ENCODE measurements at regions not wholly inside any gene's neighbourhood (a gene's known extent, or its start where the extent isn't known, plus 50 kb on each side); places are given as distances from the start of the nearest gene placed in this dataset.

DNA sequence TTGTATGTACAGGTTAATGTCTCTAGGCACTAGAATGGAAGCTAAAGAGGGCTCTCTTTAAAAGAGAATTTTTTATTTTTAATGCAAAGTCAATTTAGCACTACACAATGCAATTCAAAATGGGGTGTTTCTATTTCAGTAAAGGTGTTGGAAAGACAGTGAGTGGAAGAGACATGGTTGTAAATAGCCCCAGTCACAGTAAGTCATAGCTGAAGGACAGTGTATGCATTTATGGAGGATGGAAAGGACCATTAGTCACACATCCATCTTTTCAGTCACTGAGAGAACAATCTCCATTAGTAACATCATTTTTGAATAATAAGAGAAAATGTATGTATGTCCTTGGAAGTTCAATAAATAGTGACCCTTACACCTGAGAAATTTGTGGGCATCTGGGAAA is 148.0 kb downstream of the PDHA2 start:
- no peak for DNase-seq (ENCODE audit: low spot score)

DNA sequence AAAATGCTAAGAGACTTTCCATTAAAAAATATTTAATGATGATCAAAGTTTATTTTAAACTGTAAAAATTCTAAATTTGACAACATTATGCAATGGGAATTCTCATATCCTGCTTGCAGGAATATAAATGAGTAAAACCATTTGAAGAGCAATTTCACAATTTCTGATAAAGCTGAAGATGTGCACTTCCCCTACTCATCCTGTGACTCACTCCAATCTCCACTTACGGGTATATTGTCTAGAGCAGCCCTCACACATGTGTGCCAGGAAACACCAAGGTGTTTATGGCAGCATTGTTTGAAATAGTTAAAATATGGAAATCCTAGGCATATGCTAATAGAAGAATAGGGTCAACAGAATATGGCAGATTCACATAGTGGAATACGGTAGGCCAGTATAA is 158.4 kb downstream of the PDHA2 start:
- DNase-seq (ENCODE audit: low spot score) = no peak

DNA sequence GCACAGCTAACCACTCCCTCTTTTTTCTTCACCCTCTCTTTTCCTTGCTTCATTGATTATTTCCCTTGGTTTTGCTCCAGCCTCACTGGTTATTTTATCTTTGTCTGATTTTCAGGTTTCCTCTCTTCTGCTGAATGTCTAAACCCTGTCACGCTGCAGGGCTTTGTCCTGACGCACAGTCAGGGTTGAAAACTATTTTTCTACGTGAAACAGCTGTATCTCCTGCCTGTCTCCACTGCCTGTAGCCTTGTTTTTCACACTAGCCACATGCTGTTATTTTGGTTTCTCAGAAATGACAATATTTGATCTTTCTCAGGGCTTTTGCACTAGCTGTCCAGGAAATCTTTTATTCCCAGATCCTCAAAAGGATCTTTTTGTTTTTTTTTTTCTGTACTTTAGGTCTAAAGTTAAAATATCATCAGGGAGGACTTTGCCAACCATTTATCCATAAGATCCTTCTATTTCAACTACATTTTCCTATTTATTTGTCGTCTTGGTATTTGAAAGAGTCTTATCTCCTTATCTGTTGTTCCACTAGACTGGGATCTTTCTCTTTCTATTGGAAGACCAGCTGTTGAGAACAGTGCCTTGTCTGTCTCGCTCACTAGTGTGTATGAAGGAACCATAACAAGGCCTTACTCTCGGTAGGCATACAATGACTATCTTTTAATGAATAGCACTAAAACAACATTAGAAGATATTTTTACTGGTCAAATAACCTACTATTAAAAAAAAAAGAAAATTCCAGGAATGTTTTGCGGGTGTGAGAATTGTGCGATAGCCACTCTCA is 164.3 kb downstream of the PDHA2 start:
- peak; percentile 68 for DNase-seq (ENCODE audit: low spot score)

DNA sequence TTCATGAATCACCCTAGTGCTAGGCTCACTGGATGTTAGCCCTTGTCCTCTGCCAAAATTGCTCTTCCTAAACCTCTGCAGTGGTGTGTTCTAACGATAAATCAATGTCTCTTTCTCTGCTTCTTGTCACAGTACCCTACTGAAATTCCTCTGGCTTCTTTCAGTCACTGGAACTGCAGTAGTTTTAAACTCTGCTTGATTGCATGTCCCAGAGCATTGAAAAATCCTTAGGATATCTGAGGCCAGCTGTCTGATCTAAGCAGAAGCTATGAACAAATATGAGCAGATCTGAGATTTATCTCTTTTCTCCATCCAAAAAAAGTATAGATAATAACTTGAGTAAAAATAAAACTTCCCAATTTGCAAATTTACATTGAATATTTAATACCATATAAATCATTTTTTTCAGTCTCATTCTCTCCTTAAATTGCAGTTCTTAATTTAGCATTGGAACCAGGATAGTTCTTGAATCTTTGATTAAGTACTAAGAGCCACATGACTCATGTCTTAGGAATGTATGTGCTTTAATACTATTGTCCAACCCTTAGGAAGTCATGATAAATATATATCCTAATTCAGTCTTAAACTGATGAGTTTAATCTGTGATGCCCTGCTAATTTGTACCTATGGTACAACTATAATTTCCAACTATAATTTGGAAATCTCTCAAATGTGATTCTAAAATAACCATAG is 169.7 kb downstream of the PDHA2 start:
- no peak for DNase-seq (ENCODE audit: low spot score)

DNA sequence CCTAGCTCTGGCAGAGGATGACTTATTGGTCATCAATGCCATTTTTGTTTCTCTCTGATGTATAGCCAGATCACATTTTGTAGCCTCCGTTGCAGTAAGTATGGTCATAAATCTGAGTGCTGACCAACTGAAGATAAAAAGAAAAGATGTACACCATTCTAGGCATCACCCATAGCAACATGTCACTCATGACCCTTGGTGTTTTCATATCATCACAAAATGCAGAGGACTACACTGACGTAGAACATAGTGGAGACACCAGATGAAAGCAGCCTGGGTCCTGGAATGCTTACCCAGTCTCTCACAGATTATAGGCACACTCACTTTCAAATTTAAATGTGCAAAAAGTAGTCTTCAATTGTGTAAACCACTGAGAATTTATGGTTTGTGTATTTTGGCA is 172.8 kb downstream of the PDHA2 start:
- no peak for DNase-seq (ENCODE audit: low spot score)

DNA sequence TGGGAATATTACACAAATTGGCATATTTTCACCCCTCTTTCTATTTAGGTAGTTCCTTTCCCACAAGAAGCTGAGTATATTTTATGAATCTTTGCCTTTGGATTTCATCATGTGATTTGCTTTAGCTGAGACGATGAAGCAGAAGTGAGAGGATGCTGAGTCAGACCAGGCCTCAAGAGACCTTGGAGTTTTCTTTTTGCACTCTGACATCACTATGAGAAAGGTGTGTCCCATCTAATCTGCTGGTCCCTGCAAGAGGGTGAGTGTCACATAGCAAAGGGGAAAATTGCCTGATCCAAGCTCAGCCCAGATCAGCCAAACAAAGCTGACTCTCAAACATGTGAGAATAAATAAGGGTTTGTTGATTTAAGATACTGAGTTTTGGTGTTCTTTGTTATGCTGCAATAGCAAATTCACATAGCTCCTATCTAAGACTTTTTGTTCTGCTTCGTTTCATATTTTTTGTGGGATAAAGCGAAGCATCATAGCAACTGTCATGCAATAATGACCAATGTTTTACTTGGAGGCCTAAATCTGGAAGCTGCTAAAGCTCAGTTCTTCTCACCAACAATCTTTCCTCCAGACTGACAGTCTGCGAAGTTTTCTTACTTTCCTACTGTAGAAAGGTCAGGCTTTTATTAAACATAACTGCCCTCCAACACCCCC is 176.9 kb downstream of the PDHA2 start:
- DNase-seq (ENCODE audit: low spot score) = no peak

DNA sequence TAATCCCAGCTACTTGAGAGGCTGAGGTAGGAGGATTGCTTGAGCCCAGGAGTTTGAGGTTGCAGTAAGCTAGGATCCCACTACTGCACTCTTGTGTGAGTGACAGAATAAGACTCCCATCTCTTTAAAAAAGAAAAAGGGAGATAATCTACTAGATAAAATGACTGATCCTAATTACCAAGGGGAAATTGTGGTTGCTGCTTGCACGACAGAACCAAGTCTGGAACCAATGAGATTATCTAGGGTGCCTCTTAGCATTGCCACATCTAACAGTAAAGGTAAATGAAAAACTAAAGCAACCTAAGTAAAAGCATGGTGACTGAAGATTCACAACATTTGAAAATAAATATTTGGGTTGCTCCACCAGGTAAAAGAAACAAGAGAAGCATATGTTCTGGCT is 185.1 kb downstream of the PDHA2 start:
- DNase-seq (ENCODE audit: low spot score) = no peak

DNA sequence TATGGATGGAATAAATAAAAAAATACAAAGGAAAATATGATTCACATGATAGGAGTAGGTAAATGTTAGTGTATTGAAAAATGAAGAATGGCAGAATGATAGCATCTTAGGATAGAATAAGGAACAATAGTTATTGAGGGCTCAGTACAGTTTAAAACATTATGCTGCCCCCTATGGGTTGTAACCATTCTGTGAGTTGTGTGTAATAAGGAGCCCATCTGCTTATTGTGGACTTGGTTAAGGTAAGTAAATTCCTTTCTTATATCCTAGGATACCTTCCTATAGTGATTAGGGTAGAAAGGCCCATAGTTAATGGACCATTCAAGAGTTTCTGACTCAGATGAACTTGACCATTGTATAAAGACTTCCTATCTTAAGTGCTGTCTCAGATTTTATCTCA is 195.8 kb downstream of the PDHA2 start:
- peak; percentile 40 for DNase-seq (ENCODE audit: low spot score)

DNA sequence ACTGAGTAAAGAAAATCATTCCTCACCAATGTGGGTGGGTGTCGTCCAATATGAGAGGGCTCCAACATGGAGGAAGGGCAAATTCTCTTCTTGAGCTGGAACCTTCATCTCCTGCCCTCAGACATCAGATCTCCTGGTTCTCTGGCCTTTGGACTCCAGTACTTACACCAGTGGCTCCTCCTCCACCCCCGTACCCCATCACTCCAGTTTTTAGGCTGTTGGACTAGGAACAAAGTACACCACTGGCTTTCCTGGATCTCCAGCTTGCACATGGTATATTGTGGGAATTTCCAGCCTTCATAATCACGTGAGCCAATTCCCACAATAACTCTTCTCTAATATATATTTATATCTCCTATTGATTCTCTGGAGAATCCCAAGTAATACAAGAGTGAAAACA is 196.9 kb downstream of the PDHA2 start:
- DNase-seq (ENCODE audit: low spot score) = no peak

DNA sequence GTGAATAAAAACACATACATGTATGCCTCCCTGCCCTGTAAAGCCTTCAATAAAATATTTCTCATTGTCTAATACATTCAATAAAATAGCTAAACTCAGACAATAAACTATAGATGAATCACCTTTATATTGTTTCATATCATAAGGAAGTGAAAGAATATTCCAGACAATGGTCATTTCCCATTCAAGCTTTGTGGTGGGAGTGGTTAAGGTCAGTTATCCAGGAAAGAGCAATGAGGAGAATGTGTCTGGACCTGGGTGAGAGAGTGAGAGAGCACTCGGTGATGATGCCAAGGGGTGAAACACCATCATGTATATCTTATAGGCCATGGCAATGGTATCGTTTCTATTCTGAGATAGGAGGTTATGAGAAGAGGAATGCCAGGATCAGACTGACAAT is 197.8 kb downstream of the PDHA2 start:
- no peak for DNase-seq (ENCODE audit: low spot score)

DNA sequence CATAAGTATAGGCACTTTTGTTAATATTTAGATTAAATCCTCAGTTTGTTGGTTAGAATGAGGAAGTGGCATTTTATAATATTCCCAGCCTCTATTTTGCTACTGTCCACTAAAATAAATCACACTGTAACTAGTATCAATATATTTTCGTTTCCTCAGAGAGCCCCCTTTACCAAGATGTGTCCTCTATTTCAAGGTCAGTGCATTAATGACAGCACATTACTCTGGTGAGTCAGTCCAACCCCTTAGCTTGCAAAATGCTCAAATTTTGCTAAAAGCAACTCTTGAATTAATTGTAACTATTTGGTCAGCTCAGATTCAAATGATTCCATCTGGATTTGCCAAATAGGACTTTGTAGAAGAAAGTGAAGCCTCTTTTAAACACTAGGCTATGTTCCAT is 199.3 kb downstream of the PDHA2 start:
- DNase-seq (ENCODE audit: low spot score) = no peak

DNA sequence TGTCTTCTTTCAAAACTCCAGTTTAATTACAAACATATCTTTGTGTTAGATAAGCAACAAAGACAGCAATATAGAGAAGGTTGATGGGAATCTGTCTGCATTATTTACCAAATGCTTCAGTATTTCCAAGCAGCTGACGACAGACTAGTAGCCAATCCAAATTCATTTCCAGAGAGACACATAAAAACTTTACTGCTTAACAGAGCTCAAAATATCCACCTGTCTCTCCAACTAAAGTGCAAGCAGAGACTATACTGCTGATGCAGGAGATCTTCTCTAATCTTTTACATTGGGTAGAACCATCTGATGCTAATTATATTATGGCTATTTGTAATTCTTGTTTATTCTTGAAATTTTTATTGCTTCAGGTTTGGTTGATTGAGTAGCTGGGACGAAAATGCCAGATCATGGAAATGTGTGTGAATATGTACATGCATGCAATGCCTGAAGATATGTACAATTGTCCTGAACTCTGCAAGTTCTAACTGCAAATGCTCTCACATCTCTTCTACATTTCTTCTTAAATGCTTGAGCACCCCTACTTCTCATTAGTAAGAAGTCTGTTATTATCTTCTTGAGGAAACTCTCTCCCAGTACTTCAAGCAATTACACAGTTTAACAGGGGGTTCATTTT is 200.0 kb downstream of the PDHA2 start:
- no peak for DNase-seq (ENCODE audit: low spot score)

DNA sequence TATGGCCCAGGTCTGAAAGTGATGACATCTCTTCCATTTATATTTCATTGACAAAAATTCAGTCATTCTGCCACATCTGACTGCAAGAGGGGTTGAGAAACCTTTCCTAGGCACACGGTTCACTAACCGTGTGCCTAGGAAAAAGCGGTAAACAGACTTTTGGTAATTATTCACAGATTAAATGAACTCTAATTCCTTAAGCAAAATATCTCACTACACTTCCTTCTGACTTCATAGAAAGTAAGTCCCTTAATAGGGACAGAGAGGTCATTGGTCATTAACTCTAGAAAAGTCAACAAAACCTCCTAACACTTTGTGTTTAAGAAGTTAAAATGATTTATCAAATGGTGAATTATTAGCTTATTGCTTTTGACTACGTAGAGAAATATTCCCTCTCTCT is 205.1 kb downstream of the PDHA2 start:
- DNase-seq (ENCODE audit: low spot score) = no peak

DNA sequence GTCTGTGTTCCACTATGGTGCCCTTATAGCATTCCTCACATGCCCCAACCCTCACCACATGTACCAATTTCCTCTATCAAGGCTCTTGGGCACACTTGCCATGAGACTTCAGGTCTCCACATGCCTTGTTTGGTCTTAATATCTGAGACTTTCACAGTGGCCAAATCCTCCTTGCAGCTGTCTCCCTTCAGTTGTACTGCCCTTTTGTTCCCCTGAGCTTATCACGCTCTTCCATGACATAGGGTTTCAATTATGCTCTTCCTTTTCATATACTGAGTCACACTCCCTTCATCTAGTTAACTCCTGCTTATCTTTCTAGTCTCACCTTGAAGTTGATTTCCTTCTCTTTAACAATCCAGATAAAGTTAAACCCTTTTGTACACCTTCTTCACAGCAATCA is 212.9 kb downstream of the PDHA2 start:
- no peak for DNase-seq (ENCODE audit: low spot score)

DNA sequence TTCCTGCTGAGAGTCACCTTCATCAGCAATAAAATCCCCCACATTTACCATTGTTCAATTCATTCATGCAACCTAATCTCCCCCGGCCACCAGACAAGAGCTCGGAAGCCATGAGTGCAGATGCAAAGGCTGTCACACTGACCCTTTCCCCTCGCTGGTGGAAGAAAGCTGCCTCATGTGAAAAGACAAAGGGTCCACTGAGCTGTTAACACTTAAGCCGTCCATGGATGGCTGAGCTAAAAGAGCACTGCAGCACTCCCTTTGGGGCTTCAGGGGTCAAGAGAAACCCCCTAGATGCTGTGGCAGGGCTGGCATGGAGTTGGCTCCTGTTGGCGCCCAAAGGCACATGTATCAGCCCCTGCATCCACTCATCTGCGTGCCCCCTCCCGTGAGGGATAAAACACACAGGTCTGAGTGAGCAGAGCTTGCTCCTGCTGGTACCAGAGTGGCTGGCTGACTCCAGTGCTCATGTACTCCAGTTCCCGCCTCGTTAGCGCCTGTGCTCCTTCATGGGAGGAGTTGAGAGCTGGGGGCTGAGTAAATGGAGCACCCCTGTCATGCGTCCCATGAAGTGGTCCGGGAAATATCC is 216.5 kb downstream of the PDHA2 start:
- DNase-seq (ENCODE audit: low spot score) = no peak

DNA sequence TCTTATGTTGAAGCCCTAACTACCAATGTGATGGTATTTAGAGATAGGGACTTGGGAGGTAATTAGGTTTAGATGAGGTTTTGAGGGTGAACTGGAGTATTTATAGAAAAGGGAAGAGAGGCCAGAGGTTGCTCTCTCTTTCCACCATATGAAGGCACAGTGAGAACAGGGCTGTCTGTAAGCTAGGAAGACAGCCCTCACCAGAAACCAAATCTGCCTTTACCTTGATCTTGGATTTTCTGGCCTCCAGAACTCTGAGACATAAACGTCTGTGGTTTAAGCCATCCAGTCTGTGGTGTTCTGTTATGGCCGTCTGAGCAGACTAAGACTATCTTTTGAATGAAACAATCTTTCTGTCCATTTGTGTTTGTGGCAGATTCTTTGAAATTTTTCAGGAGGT is 223.7 kb downstream of the PDHA2 start:
- DNase-seq (ENCODE audit: low spot score) = no peak

DNA sequence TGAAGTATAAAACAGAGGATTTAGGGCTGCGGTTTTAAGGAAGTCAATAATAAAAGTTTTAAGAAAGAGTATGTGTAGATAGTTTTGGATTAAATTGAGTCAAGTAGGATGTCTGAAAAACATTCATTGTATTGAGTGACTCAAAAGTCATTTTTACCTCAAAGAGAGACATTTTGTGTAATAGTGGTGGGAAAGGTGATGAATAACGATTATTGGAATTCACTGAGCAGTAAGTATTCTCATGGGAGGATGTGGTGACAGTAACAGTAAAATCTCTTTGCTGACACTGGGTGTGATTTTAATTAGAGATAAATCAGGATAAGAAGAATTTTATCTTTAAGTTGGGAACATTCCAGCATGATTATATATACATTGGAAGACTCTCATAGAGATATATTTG is 233.6 kb downstream of the PDHA2 start:
- peak; percentile 8 for DNase-seq (ENCODE audit: low spot score)

DNA sequence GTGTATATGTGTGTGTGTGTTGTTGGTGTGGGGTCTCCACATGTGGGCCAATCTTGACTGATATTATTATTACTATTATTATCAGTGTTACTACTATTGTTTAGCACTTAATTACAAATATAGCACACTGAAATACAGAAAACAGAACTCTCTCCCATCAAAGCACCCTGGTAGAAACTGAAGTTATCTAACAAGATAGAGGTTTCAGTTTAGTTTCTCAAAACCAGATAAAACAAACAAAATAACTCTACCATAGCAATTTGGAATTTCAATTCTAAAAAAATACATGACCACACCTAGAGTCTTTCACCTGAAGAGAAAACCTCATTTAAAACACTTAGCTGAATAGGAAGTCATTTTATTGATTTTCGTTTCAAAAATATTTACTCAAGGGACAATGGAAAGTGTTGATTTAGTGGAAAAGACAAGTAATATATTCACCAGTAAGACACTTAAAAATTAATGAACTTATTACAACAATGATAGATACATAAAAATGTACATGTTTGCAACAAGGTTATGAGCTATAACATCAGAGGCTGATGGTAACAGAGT is 252.3 kb downstream of the PDHA2 start:
- DNase-seq (ENCODE audit: low spot score) = no peak

DNA sequence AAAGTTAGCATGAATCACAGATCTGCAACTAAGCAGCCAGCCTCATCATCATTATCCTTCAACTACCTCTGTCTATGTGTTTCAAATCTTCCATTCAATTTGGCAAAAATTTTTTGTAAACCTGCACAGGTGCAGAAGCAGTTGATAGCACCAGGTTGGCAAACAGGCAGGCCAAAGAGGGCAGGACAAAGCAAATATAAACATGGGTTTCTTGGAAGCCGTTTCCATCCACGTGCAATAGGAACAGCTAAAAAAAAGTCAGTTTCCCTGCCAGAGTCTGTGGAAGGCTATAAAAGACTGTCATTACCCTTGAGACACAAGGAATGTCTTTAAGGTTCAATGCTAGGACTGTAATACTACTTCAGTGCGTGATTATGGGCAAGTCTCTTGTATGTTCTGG is 253.2 kb downstream of the PDHA2 start:
- DNase-seq (ENCODE audit: low spot score) = no peak

DNA sequence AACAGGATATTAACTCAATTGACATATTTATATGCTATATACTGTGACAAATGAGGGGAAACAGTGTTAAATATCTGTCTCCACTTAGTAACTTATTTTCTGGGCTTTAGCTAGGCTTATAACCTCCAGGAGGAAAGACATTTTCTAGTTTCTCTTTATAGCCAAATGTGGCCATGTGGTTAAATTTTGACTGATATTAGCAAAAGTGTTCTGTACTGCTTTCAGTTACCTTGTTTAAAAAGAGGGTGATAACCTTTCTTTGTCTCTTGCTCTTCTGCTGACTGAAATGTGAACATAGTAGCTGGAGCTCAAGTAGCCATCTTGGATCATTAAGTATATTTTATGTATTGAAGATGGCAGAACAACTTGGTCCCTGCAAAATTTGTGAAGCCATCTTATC is 253.7 kb downstream of the PDHA2 start:
- no peak for DNase-seq (ENCODE audit: low spot score)

DNA sequence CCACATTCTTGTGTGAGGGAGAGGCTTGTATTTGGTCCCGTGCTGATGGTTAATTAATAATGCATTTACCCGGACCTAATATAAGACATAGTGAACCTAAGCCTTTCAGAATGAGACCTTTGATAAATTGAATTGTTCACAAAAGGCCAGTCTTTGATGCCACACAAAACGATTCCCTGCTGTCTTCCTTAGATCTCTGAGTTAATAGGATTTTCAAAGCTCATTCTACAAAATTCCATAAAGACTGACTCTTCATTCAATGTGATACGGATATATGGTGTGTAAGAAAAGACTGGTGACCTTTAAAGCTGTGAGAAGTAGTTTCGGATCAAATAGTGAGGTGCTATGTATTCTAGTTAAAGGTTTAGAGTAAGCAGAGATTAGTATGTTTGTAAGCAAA is 254.3 kb downstream of the PDHA2 start:
- no peak for DNase-seq (ENCODE audit: low spot score)

DNA sequence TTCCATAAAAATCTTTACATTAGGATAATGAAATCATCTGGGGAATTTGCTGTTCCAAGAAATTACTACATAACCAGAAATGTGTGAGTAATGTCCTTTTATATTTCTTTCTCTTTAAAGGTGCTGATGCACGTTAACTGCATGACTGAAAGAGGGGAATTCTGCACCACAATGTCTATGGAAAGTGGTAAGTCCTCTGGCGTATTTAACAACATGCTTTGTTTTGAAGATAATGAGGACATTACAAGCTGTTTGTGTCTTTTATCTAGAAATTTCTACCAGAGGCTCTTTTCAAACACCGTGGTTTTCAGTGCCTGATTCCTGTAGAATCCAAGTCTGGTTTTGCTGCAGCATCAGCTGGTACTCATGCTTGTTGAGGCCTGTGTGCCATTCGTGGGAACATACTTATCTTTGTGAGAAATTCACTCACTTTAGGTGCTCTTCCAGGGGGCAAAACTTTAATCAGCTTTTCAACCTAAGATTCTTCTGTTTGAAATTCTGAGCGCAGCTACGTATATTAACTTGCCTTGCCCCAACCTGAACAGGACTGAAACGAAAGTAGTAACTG is 257.2 kb downstream of the PDHA2 start:
- no peak for DNase-seq (ENCODE audit: low spot score)

Measured in COLO829 (cell line).